ENCODE measurements at regions not wholly inside any gene's neighbourhood (a gene's known extent, or its start where the extent isn't known, plus 50 kb on each side); places are given as distances from the start of the nearest gene placed in this dataset.
"Not testable (repeated sequence)": the region's sequence is repeated elsewhere in the genome, so short reads cannot be mapped to it uniquely, and the experiment has no call there.

DNA sequence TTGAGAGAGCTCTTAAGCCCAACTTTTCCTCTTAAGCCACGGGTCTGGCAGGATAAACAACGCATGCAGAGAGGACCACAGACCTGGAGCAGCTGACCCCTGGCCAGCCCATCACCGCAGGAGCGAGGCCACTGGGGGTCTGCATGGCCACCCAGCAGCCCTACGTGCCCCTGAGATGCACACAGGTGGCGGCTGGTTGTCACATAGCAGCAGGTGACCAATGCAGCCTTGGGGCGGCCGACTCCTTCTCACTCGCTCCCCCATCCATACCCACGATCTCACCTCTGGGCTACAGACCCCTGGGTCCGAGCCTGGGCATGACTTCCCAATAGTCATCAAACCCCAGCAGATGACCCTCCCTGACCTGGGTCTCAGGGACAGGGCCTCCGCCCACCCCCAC lies 415.9 kb upstream of the ZNF722 start:
- H4K20me1 ChIP-seq (replicated peaks; ENCODE audit: control insufficient read depth, extremely low read depth, insufficient read depth, low read length); H3K27me3 ChIP-seq (ENCODE audit: control insufficient read depth in 2 of 2, insufficient read depth in 2 of 2, low read length in 2 of 2); H3K4me1 ChIP-seq (ENCODE audit: control insufficient read depth, extremely low read depth, insufficient read depth, low read length); H3K9me1 ChIP-seq (replicated peaks; ENCODE audit: control insufficient read depth, extremely low read depth, insufficient read depth, low read length); dilution Hi-C loops (cut with MboI; ENCODE audit: extremely low pct_ligation_motif_present, low sequenced_read_pairs); H3K9me3 ChIP-seq (replicated peaks; ENCODE audit: control insufficient read depth, insufficient read depth, low read length); H3K79me2 ChIP-seq (ENCODE audit: control insufficient read depth, insufficient read depth, low read length); BruUV-seq (replicated peaks); FAIRE-seq; CTCF ChIA-PET; DNase-seq (ENCODE audit: low read depth, low spot score); H3K36me3 ChIP-seq (ENCODE audit: control insufficient read depth in 2 of 2, extremely low read depth in 1 of 2, insufficient read depth in 2 of 2, low read length in 2 of 2); POLR2A ChIA-PET; H3K27ac ChIP-seq (ENCODE audit: insufficient read depth, low read depth, low read length); H2AFZ ChIP-seq (ENCODE audit: low read depth, low read length); H3K9ac ChIP-seq (replicated peaks; ENCODE audit: extremely low read depth, insufficient read depth, low read length); H3K4me2 ChIP-seq (ENCODE audit: insufficient read depth, low read length); intact Hi-C loops (cut with micrococcal nuclease); H3K4me3 ChIP-seq (replicated peaks in 1 of 3; ENCODE audit: insufficient read depth in 1 of 3, low read depth in 1 of 3, low read length in 3 of 3): not testable (repeated sequence)

DNA sequence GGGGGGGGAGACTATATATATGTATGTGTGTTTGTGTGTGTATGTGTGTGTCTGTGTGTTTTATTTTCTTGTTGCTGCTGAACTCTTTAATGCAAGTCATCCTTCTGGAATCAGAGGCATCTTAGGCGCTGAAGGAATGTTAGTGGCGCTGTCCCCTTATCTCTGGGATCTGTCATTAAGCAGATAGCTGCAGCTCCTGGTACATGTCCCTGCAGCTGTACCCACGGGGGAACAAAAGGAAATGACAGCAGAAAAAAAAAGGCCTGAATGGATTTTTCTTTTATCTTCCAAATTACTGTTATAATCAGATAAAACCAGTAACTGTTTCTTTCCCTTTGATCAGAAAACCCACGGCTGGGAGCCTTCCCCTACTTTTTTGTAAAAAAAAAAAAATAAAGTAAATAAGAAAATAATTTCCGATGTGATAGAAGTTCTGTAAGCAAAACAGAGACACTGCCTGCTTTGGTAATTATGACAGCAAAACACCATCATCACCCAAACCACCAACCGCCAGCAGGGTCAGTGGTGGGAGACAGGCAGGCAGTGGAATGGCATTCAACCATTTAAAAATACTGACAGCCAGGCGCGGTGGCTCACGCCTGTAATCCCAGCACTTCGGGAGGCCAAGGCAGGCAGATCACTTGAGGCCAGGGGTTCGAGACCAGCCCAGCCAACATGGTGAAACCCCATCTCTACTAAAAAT lies 411.3 kb upstream of the ZNF722 start:
- H3K27me3 ChIP-seq (ENCODE audit: control insufficient read depth in 2 of 2, insufficient read depth in 2 of 2, low read length in 2 of 2); POLR2A ChIA-PET; intact Hi-C loops (cut with micrococcal nuclease); BruUV-seq (replicated peaks); H3K27ac ChIP-seq (ENCODE audit: insufficient read depth, low read depth, low read length); H3K4me2 ChIP-seq (ENCODE audit: insufficient read depth, low read length); H3K9me1 ChIP-seq (replicated peaks; ENCODE audit: control insufficient read depth, extremely low read depth, insufficient read depth, low read length); H4K20me1 ChIP-seq (replicated peaks; ENCODE audit: control insufficient read depth, extremely low read depth, insufficient read depth, low read length); H3K9ac ChIP-seq (replicated peaks; ENCODE audit: extremely low read depth, insufficient read depth, low read length); FAIRE-seq; H3K36me3 ChIP-seq (ENCODE audit: control insufficient read depth in 2 of 2, extremely low read depth in 1 of 2, insufficient read depth in 2 of 2, low read length in 2 of 2); H2AFZ ChIP-seq (ENCODE audit: low read depth, low read length); H3K9me3 ChIP-seq (replicated peaks; ENCODE audit: control insufficient read depth, insufficient read depth, low read length); H3K79me2 ChIP-seq (ENCODE audit: control insufficient read depth, insufficient read depth, low read length); dilution Hi-C loops (cut with MboI; ENCODE audit: extremely low pct_ligation_motif_present, low sequenced_read_pairs); H3K4me3 ChIP-seq (replicated peaks in 1 of 3; ENCODE audit: insufficient read depth in 1 of 3, low read depth in 1 of 3, low read length in 3 of 3); CTCF ChIA-PET; DNase-seq (ENCODE audit: low read depth, low spot score); H3K4me1 ChIP-seq (ENCODE audit: control insufficient read depth, extremely low read depth, insufficient read depth, low read length): not testable (repeated sequence)

DNA sequence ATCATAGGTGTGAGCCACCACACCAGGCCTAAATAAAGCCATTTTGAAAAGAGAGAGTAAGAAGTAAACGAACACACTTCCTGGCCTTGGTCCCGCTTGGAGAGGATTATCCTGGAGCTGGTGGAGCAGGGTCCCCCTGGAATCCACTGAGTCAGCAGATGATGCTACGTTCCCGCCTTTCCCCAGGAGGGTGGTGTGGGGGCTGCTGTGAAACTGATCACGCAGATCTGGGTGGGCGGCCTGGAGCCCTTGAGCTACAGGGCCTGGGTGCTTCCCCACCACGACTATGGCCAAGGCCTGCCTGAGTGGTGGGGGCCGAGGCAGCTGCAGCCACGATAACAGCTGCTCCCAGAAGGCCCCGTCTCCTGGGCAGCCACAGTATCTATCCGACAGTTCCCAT lies 407.4 kb upstream of the ZNF722 start:
- H3K4me2 ChIP-seq (ENCODE audit: insufficient read depth, low read length); dilution Hi-C loops (cut with MboI; ENCODE audit: extremely low pct_ligation_motif_present, low sequenced_read_pairs); DNase-seq (ENCODE audit: low read depth, low spot score); H3K27me3 ChIP-seq (ENCODE audit: control insufficient read depth in 2 of 2, insufficient read depth in 2 of 2, low read length in 2 of 2); H3K79me2 ChIP-seq (ENCODE audit: control insufficient read depth, insufficient read depth, low read length); BruUV-seq (replicated peaks); H3K27ac ChIP-seq (ENCODE audit: insufficient read depth, low read depth, low read length); H3K9me3 ChIP-seq (replicated peaks; ENCODE audit: control insufficient read depth, insufficient read depth, low read length); FAIRE-seq; H3K4me3 ChIP-seq (replicated peaks in 1 of 3; ENCODE audit: insufficient read depth in 1 of 3, low read depth in 1 of 3, low read length in 3 of 3); intact Hi-C loops (cut with micrococcal nuclease); H4K20me1 ChIP-seq (replicated peaks; ENCODE audit: control insufficient read depth, extremely low read depth, insufficient read depth, low read length); H2AFZ ChIP-seq (ENCODE audit: low read depth, low read length); POLR2A ChIA-PET; H3K36me3 ChIP-seq (ENCODE audit: control insufficient read depth in 2 of 2, extremely low read depth in 1 of 2, insufficient read depth in 2 of 2, low read length in 2 of 2); H3K9me1 ChIP-seq (replicated peaks; ENCODE audit: control insufficient read depth, extremely low read depth, insufficient read depth, low read length); H3K9ac ChIP-seq (replicated peaks; ENCODE audit: extremely low read depth, insufficient read depth, low read length); CTCF ChIA-PET; H3K4me1 ChIP-seq (ENCODE audit: control insufficient read depth, extremely low read depth, insufficient read depth, low read length): not testable (repeated sequence)

DNA sequence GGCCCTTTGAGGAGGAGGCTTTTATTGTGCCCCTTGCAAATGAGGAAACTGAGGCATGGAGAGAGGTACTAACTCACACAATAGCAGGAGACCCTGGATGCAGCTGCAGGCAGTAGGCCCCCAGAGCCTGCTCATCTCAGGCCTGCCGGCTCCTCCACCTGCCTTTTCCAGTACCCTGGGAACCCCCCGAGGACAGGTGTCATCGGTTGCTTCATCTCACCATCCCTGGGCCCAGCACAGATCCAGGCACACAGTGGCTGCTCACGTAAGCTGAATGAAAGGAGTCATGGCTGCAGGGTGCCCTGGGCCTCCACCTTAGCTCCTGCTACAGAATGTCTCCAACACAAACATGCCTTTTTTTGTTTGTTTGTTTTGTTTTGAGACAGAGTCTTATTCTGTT lies 394.8 kb upstream of the ZNF722 start:
- DNase-seq (ENCODE audit: low read depth, low spot score); intact Hi-C loops (cut with micrococcal nuclease); H3K36me3 ChIP-seq (ENCODE audit: control insufficient read depth in 2 of 2, extremely low read depth in 1 of 2, insufficient read depth in 2 of 2, low read length in 2 of 2); H3K4me1 ChIP-seq (ENCODE audit: control insufficient read depth, extremely low read depth, insufficient read depth, low read length); H2AFZ ChIP-seq (ENCODE audit: low read depth, low read length); FAIRE-seq; H3K4me2 ChIP-seq (ENCODE audit: insufficient read depth, low read length); H3K4me3 ChIP-seq (replicated peaks in 1 of 3; ENCODE audit: insufficient read depth in 1 of 3, low read depth in 1 of 3, low read length in 3 of 3); dilution Hi-C loops (cut with MboI; ENCODE audit: extremely low pct_ligation_motif_present, low sequenced_read_pairs); H3K9ac ChIP-seq (replicated peaks; ENCODE audit: extremely low read depth, insufficient read depth, low read length); H3K27me3 ChIP-seq (ENCODE audit: control insufficient read depth in 2 of 2, insufficient read depth in 2 of 2, low read length in 2 of 2); BruUV-seq (replicated peaks); POLR2A ChIA-PET; H3K79me2 ChIP-seq (ENCODE audit: control insufficient read depth, insufficient read depth, low read length); H3K9me3 ChIP-seq (replicated peaks; ENCODE audit: control insufficient read depth, insufficient read depth, low read length); CTCF ChIA-PET; H3K27ac ChIP-seq (ENCODE audit: insufficient read depth, low read depth, low read length); H4K20me1 ChIP-seq (replicated peaks; ENCODE audit: control insufficient read depth, extremely low read depth, insufficient read depth, low read length); H3K9me1 ChIP-seq (replicated peaks; ENCODE audit: control insufficient read depth, extremely low read depth, insufficient read depth, low read length): not testable (repeated sequence)

All from endothelial cell of umbilical vein (primary cell).